Spleen (tissue), 7 donors: ENCODE measurements at regions not wholly inside any gene's neighbourhood (a gene's known extent, or its start where the extent isn't known, plus 50 kb on each side); places are given as distances from the start of the nearest gene placed in this dataset.

Experiments used
- POLR2A ChIP-seq, 3 donors: fragments of 450-650 bp; IDR thresholded peaks; one replicate each; pipeline ENCODE4 v1.5.1; 2017; ENCODE audit warnings: antibody characterized with exemption in 3 of 3, mild to moderate bottlenecking in 1 of 3
- TF ChIP-seq, protein P1 (sequence below), 11 experiments: fragments of 200-600 bp in 7 of 11; fragments of 450-650 bp in 4 of 11; sonication (generic) in 4 of 11; IDR thresholded peaks in 8 of 11; conservative IDR thresholded peaks in 3 of 11; 1 replicate in 7 of 11; 2 replicates in 4 of 11; pipeline versions ENCODE4 v1.4.0 to v1.8.0; 2016 to 2021; ENCODE audit warnings: antibody characterized with exemption in 11 of 11, inconsistent platforms in 4 of 11, mild to moderate bottlenecking in 1 of 11
- donor health status: DM: no; HTN: no; CAD: no; lungs with moderate emphysema.
- donor health status: DM: no; HTN: no; CAD: no.
- donor health status: DM: no; HTN: no; CAD: no.

DNA sequence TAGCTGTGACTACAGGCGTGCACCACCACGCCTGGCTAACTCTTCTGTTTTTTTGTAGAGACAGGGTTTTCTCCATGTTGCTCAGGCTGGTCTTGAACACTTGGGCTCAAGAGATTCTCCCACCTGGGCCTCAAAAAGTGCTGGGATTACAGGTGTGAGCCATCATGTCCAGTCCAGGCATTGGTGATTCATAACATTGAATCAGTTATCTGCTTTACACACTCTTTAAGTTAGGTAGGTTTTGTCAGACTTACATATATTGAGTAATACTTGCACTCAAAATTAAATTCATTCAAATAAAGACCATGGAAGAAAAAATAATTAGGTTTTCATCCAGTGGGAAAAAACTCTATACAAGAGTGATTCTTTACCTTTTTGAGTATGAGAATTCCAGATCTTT lies 93.2 kb upstream of the XPO1 start:
- TF ChIP-seq, protein P1, sequence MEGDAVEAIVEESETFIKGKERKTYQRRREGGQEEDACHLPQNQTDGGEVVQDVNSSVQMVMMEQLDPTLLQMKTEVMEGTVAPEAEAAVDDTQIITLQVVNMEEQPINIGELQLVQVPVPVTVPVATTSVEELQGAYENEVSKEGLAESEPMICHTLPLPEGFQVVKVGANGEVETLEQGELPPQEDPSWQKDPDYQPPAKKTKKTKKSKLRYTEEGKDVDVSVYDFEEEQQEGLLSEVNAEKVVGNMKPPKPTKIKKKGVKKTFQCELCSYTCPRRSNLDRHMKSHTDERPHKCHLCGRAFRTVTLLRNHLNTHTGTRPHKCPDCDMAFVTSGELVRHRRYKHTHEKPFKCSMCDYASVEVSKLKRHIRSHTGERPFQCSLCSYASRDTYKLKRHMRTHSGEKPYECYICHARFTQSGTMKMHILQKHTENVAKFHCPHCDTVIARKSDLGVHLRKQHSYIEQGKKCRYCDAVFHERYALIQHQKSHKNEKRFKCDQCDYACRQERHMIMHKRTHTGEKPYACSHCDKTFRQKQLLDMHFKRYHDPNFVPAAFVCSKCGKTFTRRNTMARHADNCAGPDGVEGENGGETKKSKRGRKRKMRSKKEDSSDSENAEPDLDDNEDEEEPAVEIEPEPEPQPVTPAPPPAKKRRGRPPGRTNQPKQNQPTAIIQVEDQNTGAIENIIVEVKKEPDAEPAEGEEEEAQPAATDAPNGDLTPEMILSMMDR (IDR thresholded peaks at IDR 0.05 in 8 of 11, conservative IDR thresholded peaks at IDR 0.05 in 3 of 11), result no peak
- TF ChIP-seq POLR2A (IDR thresholded peaks at IDR 0.05), result no peak
